ENCODE measurements at regions not wholly inside any gene's neighbourhood (a gene's known extent, or its start where the extent isn't known, plus 50 kb on each side); places are given as distances from the start of the nearest gene placed in this dataset.

GRCh38 chr11:26126741-26127140 is 205.2 kb upstream of the ANO3 start:
- DNase-seq: no peak

- DNase-seq: no peak
Observed at GRCh38 chr11:26127336-26127735, 204.6 kb upstream of the ANO3 start.

GRCh38 chr11:26131406-26131805 is 200.5 kb upstream of the ANO3 start:
- DNase-seq: no peak

GRCh38 chr11:26134053-26134452 is 197.9 kb upstream of the ANO3 start:
- no peak for DNase-seq

- DNase-seq: no peak
Observed at GRCh38 chr11:26134481-26135355, 197.2 kb upstream of the ANO3 start.

- DNase-seq: no peak
Observed at GRCh38 chr11:26137651-26138050, 194.3 kb upstream of the ANO3 start.

GRCh38 chr11:26142891-26143290 is 189.0 kb upstream of the ANO3 start:
- no peak for DNase-seq

GRCh38 chr11:26143566-26144290 is 188.2 kb upstream of the ANO3 start:
- DNase-seq: no peak

GRCh38 chr11:26144291-26144690 is 187.6 kb upstream of the ANO3 start:
- DNase-seq: no peak

- DNase-seq: no peak
Observed at GRCh38 chr11:26144911-26145310, 187.0 kb upstream of the ANO3 start.

- DNase-seq: no peak
Observed at GRCh38 chr11:26149585-26149984, 182.3 kb upstream of the ANO3 start.

GRCh38 chr11:26150031-26150430 is 181.9 kb upstream of the ANO3 start:
- DNase-seq: no peak

- no peak for DNase-seq
Observed at GRCh38 chr11:26158251-26158650, 173.7 kb upstream of the ANO3 start.

- DNase-seq: no peak
Observed at GRCh38 chr11:26162291-26162690, 169.6 kb upstream of the ANO3 start.

- no peak for DNase-seq
Observed at GRCh38 chr11:26186389-26186788, 145.5 kb upstream of the ANO3 start.

- DNase-seq: no peak
Observed at GRCh38 chr11:26187639-26188038, 144.3 kb upstream of the ANO3 start.

- DNase-seq: no peak
Observed at GRCh38 chr11:26188554-26188953, 143.4 kb upstream of the ANO3 start.

GRCh38 chr11:26191193-26191592 is 140.7 kb upstream of the ANO3 start:
- no peak for DNase-seq

- no peak for DNase-seq
Observed at GRCh38 chr11:26193694-26194365, 138.1 kb upstream of the ANO3 start.

GRCh38 chr11:26194881-26195280 is 137.0 kb upstream of the ANO3 start:
- DNase-seq: no peak

GRCh38 chr11:26198532-26199096 is 133.3 kb upstream of the ANO3 start:
- no peak for DNase-seq

- no peak for DNase-seq
Observed at GRCh38 chr11:26199331-26200095, 132.4 kb upstream of the ANO3 start.

- DNase-seq: no peak
Observed at GRCh38 chr11:26201411-26201810, 130.5 kb upstream of the ANO3 start.
